ENCODE measurements at regions not wholly inside any gene's neighbourhood (a gene's known extent, or its start where the extent isn't known, plus 50 kb on each side); places are given as distances from the start of the nearest gene placed in this dataset.

- H3K36me3 ChIP-seq (ENCODE audit: control insufficient read depth in 2 of 2, insufficient read depth in 2 of 2, low read length in 1 of 2) = no peaks in the 10 kb centered on the region
- H3K9me3 ChIP-seq (ENCODE audit: control insufficient read depth in 2 of 2, insufficient read depth in 1 of 2, low read depth in 1 of 2, low read length in 1 of 2) = no peaks in the 10 kb centered on the region
- H3K4me3 ChIP-seq (ENCODE audit: low read depth in 1 of 2, low read length in 2 of 2) = no peak overlapping the region
- WGBS, 2 donors = 67 to 80% methylated on average over 3 of the region's 3 CpGs
- no peak overlapping the region for H3K27ac ChIP-seq (ENCODE audit: low read depth in 2 of 2, low read length in 1 of 2)
- no peaks in the 10 kb centered on the region for H3K27me3 ChIP-seq (ENCODE audit: control insufficient read depth in 1 of 2, insufficient read depth in 2 of 2, low read length in 2 of 2)
- no peaks in the 10 kb centered on the region for H3K4me1 ChIP-seq (ENCODE audit: control insufficient read depth in 2 of 2, insufficient read depth in 2 of 2, low read length in 1 of 2)
These were observed 1120.4 kb upstream of the WWC1 start for GRCh38 chr5:167171056-167171455.

- WGBS, 2 donors = 76 to 83% methylated on average over 4 of the region's 4 CpGs
These were observed 1113.7 kb upstream of the WWC1 start for GRCh38 chr5:167177736-167178135.

GRCh38 chr5:167180906-167181305, 1110.5 kb upstream of the WWC1 start:
- WGBS, 2 donors = 80 to 83% methylated on average over 7 of the region's 7 CpGs
- no peak overlapping the region for H3K27ac ChIP-seq (ENCODE audit: low read depth in 2 of 2, low read length in 1 of 2)
- H3K4me1 ChIP-seq (ENCODE audit: control insufficient read depth in 2 of 2, insufficient read depth in 2 of 2, low read length in 1 of 2) = no peaks in the 10 kb centered on the region
- H3K9me3 ChIP-seq (ENCODE audit: control insufficient read depth in 2 of 2, insufficient read depth in 1 of 2, low read depth in 1 of 2, low read length in 1 of 2) = no peaks in the 10 kb centered on the region
- no peaks in the 10 kb centered on the region for H3K36me3 ChIP-seq (ENCODE audit: control insufficient read depth in 2 of 2, insufficient read depth in 2 of 2, low read length in 1 of 2)
- H3K27me3 ChIP-seq (ENCODE audit: control insufficient read depth in 1 of 2, insufficient read depth in 2 of 2, low read length in 2 of 2) = no peaks in the 10 kb centered on the region
- no peak overlapping the region for H3K4me3 ChIP-seq (ENCODE audit: low read depth in 1 of 2, low read length in 2 of 2)

More at GRCh38 chr5:167177736-167178135, 1113.7 kb upstream of the WWC1 start:
- no peak overlapping the region for H3K4me3 ChIP-seq (ENCODE audit: low read depth in 1 of 2, low read length in 2 of 2)
- H3K36me3 ChIP-seq (ENCODE audit: control insufficient read depth in 2 of 2, insufficient read depth in 2 of 2, low read length in 1 of 2) = no peaks in the 10 kb centered on the region
- no peaks in the 10 kb centered on the region for H3K27me3 ChIP-seq (ENCODE audit: control insufficient read depth in 1 of 2, insufficient read depth in 2 of 2, low read length in 2 of 2)
- no peaks in the 10 kb centered on the region for H3K4me1 ChIP-seq (ENCODE audit: control insufficient read depth in 2 of 2, insufficient read depth in 2 of 2, low read length in 1 of 2)
- H3K9me3 ChIP-seq (ENCODE audit: control insufficient read depth in 2 of 2, insufficient read depth in 1 of 2, low read depth in 1 of 2, low read length in 1 of 2) = no peaks in the 10 kb centered on the region
- no peak overlapping the region for H3K27ac ChIP-seq (ENCODE audit: low read depth in 2 of 2, low read length in 1 of 2)

GRCh38 chr5:167205881-167206280, 1085.6 kb upstream of the WWC1 start:
- Histone ChIP-seq H3K36me3 (ENCODE audit: control insufficient read depth in 2 of 2, insufficient read depth in 2 of 2, low read length in 1 of 2) (no peaks in the 10 kb centered on the region), H3K27me3 (ENCODE audit: control insufficient read depth in 1 of 2, insufficient read depth in 2 of 2, low read length in 2 of 2) (no peaks in the 10 kb centered on the region), H3K4me3 (ENCODE audit: low read depth in 1 of 2, low read length in 2 of 2) (no peak overlapping the region), H3K4me1 (ENCODE audit: control insufficient read depth in 2 of 2, insufficient read depth in 2 of 2, low read length in 1 of 2) (no peaks in the 10 kb centered on the region), H3K27ac (ENCODE audit: low read depth in 2 of 2, low read length in 1 of 2) (no peak overlapping the region), H3K9me3 (ENCODE audit: control insufficient read depth in 2 of 2, insufficient read depth in 1 of 2, low read depth in 1 of 2, low read length in 1 of 2) (no peaks in the 10 kb centered on the region)
- 85 to 87% methylated on average over 6 of the region's 6 CpGs for WGBS, 2 donors

- Histone ChIP-seq H3K9me3 (ENCODE audit: control insufficient read depth in 2 of 2, insufficient read depth in 1 of 2, low read depth in 1 of 2, low read length in 1 of 2) (no peaks in the 10 kb centered on the region), H3K36me3 (ENCODE audit: control insufficient read depth in 2 of 2, insufficient read depth in 2 of 2, low read length in 1 of 2) (no peaks in the 10 kb centered on the region), H3K27me3 (ENCODE audit: control insufficient read depth in 1 of 2, insufficient read depth in 2 of 2, low read length in 2 of 2) (no peaks in the 10 kb centered on the region), H3K4me1 (ENCODE audit: control insufficient read depth in 2 of 2, insufficient read depth in 2 of 2, low read length in 1 of 2) (no peaks in the 10 kb centered on the region), H3K27ac (ENCODE audit: low read depth in 2 of 2, low read length in 1 of 2) (no peak overlapping the region), H3K4me3 (ENCODE audit: low read depth in 1 of 2, low read length in 2 of 2) (no peak overlapping the region)
- WGBS, 2 donors = 65 to 78% methylated on average over 7 of the region's 7 CpGs
These were observed 1084.4 kb upstream of the WWC1 start for GRCh38 chr5:167207081-167207480.

- H3K9me3 ChIP-seq (ENCODE audit: control insufficient read depth in 2 of 2, insufficient read depth in 1 of 2, low read depth in 1 of 2, low read length in 1 of 2) = no peaks in the 10 kb centered on the region
- H3K27me3 ChIP-seq (ENCODE audit: control insufficient read depth in 1 of 2, insufficient read depth in 2 of 2, low read length in 2 of 2) = no peaks in the 10 kb centered on the region
- H3K4me3 ChIP-seq (ENCODE audit: low read depth in 1 of 2, low read length in 2 of 2) = no peak overlapping the region
- WGBS, 2 donors = 74 to 80% methylated on average over 4 of the region's 4 CpGs
- no peaks in the 10 kb centered on the region for H3K36me3 ChIP-seq (ENCODE audit: control insufficient read depth in 2 of 2, insufficient read depth in 2 of 2, low read length in 1 of 2)
- H3K27ac ChIP-seq (ENCODE audit: low read depth in 2 of 2, low read length in 1 of 2) = no peak overlapping the region
- H3K4me1 ChIP-seq (ENCODE audit: control insufficient read depth in 2 of 2, insufficient read depth in 2 of 2, low read length in 1 of 2) = no peaks in the 10 kb centered on the region
These were observed 1082.5 kb upstream of the WWC1 start for GRCh38 chr5:167208911-167209310.

- 29% methylated on average over 5 of the region's 5 CpGs for WGBS, 2 donors
- Histone ChIP-seq H3K4me1 (ENCODE audit: control insufficient read depth in 2 of 2, insufficient read depth in 2 of 2, low read length in 1 of 2) (no peaks in the 10 kb centered on the region), H3K9me3 (ENCODE audit: control insufficient read depth in 2 of 2, insufficient read depth in 1 of 2, low read depth in 1 of 2, low read length in 1 of 2) (no peaks in the 10 kb centered on the region), H3K4me3 (ENCODE audit: low read depth in 1 of 2, low read length in 2 of 2) (no peak overlapping the region), H3K36me3 (ENCODE audit: control insufficient read depth in 2 of 2, insufficient read depth in 2 of 2, low read length in 1 of 2) (no peaks in the 10 kb centered on the region), H3K27me3 (ENCODE audit: control insufficient read depth in 1 of 2, insufficient read depth in 2 of 2, low read length in 2 of 2) (no peaks in the 10 kb centered on the region), H3K27ac (ENCODE audit: low read depth in 2 of 2, low read length in 1 of 2) (no peak overlapping the region)
These were observed 1074.2 kb upstream of the WWC1 start for GRCh38 chr5:167217097-167217743.

- Histone ChIP-seq H3K4me3 (ENCODE audit: low read depth in 1 of 2, low read length in 2 of 2) (no peak overlapping the region), H3K36me3 (ENCODE audit: control insufficient read depth in 2 of 2, insufficient read depth in 2 of 2, low read length in 1 of 2) (no peaks in the 10 kb centered on the region), H3K4me1 (ENCODE audit: control insufficient read depth in 2 of 2, insufficient read depth in 2 of 2, low read length in 1 of 2) (no peaks in the 10 kb centered on the region), H3K9me3 (ENCODE audit: control insufficient read depth in 2 of 2, insufficient read depth in 1 of 2, low read depth in 1 of 2, low read length in 1 of 2) (no peaks in the 10 kb centered on the region), H3K27ac (ENCODE audit: low read depth in 2 of 2, low read length in 1 of 2) (no peak overlapping the region), H3K27me3 (ENCODE audit: control insufficient read depth in 1 of 2, insufficient read depth in 2 of 2, low read length in 2 of 2) (no peaks in the 10 kb centered on the region)
- 19 to 21% methylated on average over 1 of the region's 1 CpG for WGBS, 2 donors
These were observed 1072.1 kb upstream of the WWC1 start for GRCh38 chr5:167219298-167219697.

GRCh38 chr5:167226386-167226785, 1065.1 kb upstream of the WWC1 start:
- 84 to 91% methylated on average over 1 of the region's 1 CpG for WGBS, 2 donors
- Histone ChIP-seq H3K27ac (ENCODE audit: low read depth in 2 of 2, low read length in 1 of 2) (no peak overlapping the region), H3K4me3 (ENCODE audit: low read depth in 1 of 2, low read length in 2 of 2) (no peak overlapping the region), H3K4me1 (ENCODE audit: control insufficient read depth in 2 of 2, insufficient read depth in 2 of 2, low read length in 1 of 2) (no peaks in the 10 kb centered on the region), H3K9me3 (ENCODE audit: control insufficient read depth in 2 of 2, insufficient read depth in 1 of 2, low read depth in 1 of 2, low read length in 1 of 2) (peaks cover 0 to 11% of the 10 kb centered on the region in 2 donors), H3K36me3 (ENCODE audit: control insufficient read depth in 2 of 2, insufficient read depth in 2 of 2, low read length in 1 of 2) (no peaks in the 10 kb centered on the region), H3K27me3 (ENCODE audit: control insufficient read depth in 1 of 2, insufficient read depth in 2 of 2, low read length in 2 of 2) (no peaks in the 10 kb centered on the region)

- Histone ChIP-seq H3K4me1 (ENCODE audit: control insufficient read depth in 2 of 2, insufficient read depth in 2 of 2, low read length in 1 of 2) (no peaks in the 10 kb centered on the region), H3K4me3 (ENCODE audit: low read depth in 1 of 2, low read length in 2 of 2) (no peak overlapping the region), H3K36me3 (ENCODE audit: control insufficient read depth in 2 of 2, insufficient read depth in 2 of 2, low read length in 1 of 2) (no peaks in the 10 kb centered on the region), H3K9me3 (ENCODE audit: control insufficient read depth in 2 of 2, insufficient read depth in 1 of 2, low read depth in 1 of 2, low read length in 1 of 2) (peaks cover 0 to 11% of the 10 kb centered on the region in 2 donors), H3K27ac (ENCODE audit: low read depth in 2 of 2, low read length in 1 of 2) (no peak overlapping the region), H3K27me3 (ENCODE audit: control insufficient read depth in 1 of 2, insufficient read depth in 2 of 2, low read length in 2 of 2) (no peaks in the 10 kb centered on the region)
- WGBS, 2 donors = 87 to 89% methylated on average over 3 of the region's 3 CpGs
These were observed 1063.3 kb upstream of the WWC1 start for GRCh38 chr5:167228134-167228533.
